GM18867 (cell line): ENCODE measurements at regions not wholly inside any gene's neighbourhood (a gene's known extent, or its start where the extent isn't known, plus 50 kb on each side); places are given as distances from the start of the nearest gene placed in this dataset.
"Not testable (repeated sequence)": the region's sequence is repeated elsewhere in the genome, so short reads cannot be mapped to it uniquely, and the experiment has no call there.

Source experiments
- ATAC-seq: cut with Tn5 transposase; IDR thresholded peaks from one replicate; pipeline ENCODE4 v1.9.1; 2021; ENCODE audit warnings: mild to moderate bottlenecking, moderate library complexity; ENCODE audit not compliant: unreplicated experiment

GRCh38 chr1:178637841-178638240, 87.2 kb upstream of the RALGPS2 start:
- ATAC-seq: no peak

GRCh38 chr1:178639326-178639725, 85.7 kb upstream of the RALGPS2 start:
- no peak for ATAC-seq

DNA sequence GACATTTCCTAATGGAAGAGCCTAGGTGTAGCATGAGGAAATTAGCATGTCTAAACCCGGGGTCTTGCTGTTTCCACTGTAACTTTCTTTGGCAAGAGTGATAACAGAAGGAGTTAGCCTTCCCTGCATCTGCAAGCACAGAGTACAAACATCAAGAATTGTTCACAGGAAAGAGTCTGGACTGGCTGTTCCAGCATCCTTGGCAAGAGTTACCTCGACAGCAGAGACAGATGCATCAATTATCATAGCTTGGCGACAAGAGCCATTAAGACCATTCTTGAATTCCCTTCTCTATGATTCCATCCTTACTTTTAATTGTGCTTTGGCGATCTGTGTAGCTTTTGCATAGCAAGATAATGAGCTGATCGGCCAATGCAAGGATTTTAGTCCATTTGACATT, 82.8 kb upstream of the RALGPS2 start:
- no peak for ATAC-seq

DNA sequence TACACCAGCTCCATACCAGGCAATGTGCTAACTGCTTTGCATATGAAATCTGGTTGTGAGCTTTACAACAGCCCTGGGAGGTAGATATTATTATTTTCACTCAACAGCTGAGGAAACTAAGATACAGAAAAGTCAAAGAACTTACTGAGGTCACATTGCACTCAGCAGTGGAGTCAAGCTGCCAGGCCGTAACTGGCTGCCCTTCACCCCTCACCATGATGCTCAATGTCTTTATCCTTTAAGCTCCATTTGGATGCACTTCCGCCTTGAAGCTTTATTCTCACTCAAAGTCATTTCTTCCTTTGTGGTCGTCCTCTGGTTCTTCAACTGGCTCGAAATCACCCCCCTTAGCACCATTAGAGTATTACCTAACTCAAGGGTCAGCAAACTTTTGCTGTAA, 81.7 kb upstream of the RALGPS2 start:
- no peak for ATAC-seq

DNA sequence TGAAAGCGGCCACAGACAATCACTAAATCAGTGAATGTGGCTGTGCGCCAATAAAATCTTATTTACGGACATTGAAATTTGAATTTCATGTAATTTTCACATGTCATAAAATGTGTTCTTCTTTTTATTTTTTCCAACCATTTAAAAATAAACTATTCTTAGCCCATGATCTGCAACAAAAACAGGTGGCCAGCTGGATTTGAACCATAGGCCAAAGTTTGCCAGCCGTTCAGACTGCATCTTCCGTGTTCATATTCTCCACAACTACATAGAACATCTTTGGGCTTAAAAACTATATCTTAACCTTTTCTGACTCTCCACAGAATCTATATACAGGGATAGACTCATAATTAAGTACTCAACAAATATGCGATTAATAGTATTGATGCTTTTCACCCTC, 81.2 kb upstream of the RALGPS2 start:
- ATAC-seq: no peak

DNA sequence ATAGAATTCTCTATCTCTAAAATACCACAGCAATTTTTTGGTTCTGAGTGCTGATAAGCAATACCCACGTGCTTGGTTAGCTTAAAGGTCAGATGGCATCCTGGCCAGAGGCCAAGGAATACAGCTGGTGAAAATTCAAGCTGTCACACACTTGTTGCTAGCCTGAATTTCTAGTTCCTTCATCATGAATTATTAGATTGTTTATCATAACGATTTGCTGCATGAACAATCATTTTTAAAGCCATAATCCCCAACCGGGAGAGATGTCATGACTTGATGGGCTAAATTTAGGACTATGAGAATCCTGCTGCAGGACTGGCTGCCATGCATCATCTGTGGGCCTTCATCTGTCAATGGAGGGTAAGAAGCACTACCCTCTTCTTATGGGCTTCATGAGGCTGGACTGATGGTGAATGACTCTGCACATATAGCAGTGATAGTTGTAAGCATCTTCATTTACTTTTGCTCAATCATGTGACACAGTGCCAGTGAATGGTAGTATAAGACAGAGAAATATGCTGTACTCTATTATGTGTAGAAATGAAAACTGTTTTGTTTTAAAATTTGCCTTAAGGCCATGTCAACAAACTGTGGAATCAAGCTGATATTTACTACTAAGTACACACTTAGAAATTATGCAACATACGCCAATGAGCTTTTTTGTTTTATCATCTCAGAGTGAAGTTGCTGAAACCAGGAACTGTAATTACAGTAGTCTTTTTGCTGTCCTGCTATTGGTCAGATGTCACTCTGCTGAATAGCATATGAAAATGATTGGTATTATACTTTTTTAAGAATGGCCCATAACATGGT, 80.5 kb upstream of the RALGPS2 start:
- no peak for ATAC-seq

- no peak for ATAC-seq
These were observed 79.8 kb upstream of the RALGPS2 start for GRCh38 chr1:178645157-178645807.

- ATAC-seq: no peak
These were observed 79.2 kb upstream of the RALGPS2 start for GRCh38 chr1:178645808-178646200.

GRCh38 chr1:178646821-178647220, 78.2 kb upstream of the RALGPS2 start:
- ATAC-seq: no peak

DNA sequence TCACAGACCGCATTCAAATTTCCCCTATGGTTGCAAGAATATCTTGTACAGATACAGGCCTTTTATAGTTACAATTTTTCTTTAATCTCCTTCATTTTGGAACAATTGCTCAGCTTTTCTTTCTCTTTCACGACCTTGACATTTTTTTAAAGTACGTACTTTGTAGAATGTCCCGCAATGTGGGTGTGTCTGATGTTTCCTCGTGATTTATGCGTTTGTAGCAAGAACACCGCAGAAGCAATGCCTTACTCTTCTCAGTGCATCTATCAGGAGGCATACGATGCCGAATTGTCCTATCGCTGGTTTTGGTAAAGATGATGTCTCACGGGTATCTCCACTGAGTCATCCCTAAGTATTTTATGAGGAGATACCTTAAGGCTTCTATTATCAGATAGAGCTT, 76.9 kb upstream of the RALGPS2 start:
- no peak for ATAC-seq

DNA sequence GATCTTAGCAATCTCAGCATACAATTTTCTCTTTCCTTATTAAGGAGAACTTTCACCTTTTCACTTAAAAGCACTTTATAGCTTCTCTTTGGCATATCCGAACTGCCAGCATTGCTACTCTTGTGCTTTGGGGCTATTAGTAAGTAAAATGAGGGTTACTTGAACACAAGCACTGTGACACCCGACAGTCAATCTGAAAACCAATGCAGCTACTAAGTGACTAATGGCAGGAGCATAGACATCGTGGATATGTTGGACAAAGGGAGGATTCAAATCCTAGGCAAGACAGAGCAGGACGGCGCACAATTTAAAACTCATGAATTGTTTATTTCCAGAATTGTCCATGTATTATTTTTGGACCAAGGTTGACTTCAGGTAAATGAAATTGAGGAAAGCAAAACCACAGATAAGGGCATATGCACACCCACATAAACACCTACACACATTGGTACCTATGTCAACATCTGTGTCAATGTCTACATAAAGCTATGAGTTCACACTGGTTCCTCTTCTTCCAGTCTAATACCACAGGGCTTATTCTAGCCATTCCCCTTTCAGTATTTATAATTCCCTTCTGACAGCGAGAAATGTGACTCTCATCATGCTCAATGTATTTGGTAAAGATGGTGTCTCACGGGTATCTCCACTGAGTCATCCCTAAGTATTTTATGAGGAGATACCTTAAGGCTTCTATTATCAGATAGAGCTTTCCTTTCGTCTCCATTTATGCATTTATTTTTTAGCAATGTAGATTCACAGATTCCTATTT, 75.3 kb upstream of the RALGPS2 start:
- no peak for ATAC-seq

DNA sequence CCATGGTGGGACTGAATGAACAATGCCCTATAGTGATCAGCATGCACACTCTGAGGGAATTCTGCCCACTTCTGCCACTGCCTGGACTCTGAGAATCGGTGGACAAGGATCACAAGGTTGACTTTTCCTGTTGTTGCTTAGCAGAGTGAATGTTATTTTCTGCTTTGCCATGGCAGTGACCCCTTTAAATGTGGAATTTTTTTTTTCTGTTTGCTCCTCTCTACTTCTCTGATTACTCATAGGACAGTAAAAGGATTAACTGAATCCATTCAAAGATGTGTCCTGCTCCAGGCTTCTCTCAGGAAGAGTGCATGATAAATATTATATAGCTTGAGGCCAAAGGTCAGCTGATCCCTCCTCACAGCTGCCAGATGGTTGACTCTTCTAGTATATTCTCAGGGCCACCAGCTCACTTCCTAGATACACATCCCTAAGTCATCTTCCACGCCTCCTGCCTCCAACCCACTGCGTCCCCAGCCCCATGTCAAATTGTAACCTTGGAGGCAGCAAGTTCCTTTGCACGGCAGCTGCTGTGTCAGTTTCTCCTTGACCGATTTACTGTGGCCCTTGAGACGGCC, 74.0 kb upstream of the RALGPS2 start:
- no peak for ATAC-seq

DNA sequence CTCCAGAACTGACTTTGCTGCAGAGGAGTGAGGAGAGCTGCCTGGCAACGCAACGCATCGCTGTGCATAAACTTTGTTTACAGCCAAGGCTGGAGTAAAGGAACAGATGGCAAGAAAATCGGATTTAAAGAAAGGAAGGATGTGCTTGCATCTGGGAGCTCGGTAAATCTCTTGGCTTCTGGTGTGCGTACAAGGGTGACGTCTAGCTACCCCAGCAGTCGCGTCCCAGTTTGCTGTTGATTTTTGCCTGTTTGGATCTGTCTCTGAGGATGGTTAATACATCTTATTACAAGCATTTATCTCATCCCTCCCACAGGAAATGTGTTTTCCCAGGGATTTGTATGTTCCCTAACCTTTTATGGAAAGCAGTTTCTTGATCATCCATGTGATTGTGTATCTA, 73.3 kb upstream of the RALGPS2 start:
- ATAC-seq: no peak

GRCh38 chr1:178652506-178653490, 72.2 kb upstream of the RALGPS2 start:
- ATAC-seq: no peak

DNA sequence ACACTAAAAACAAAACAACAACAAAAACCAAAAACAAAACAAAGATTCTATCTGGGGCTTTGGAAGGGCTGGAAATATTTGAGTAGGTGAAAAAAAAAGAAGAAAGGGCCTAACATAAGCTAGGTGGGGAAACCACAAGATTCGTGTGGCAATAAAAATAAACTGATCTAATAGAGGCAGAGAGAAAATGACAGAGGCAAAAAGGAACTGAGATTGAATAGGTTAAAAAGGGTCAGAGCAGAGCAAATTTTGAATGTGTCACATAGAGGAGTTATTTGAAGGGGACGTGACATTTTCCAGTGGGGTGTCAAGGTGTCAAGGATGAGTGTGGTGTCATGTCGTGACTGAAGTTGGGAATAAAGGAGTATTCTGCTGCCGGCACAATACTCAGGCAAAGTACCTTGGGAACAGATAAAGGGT, 65.2 kb upstream of the RALGPS2 start:
- peak; percentile 63 for ATAC-seq

- ATAC-seq: no peak
These were observed 64.6 kb upstream of the RALGPS2 start for GRCh38 chr1:178660461-178660860.

GRCh38 chr1:178664278-178664677, 60.8 kb upstream of the RALGPS2 start:
- peak; percentile 78 for ATAC-seq

DNA sequence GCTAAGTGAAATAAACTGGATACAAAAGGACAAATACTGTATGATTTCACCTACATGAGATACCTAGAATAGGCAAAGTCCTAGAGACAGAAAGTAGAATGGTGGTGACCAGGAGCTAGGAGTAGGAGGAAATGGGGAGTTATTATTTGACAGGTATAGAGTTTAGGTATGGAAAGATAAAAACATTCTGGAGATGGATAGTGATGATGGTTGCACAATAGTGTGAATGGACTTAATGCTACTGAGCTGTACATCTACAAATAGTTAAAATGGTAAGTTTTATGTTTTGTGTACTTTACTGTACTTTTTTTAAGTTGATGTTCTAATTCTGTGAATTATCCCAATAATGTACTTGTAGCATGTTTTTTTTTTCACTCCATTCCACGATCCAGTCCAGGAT, 59.5 kb upstream of the RALGPS2 start:
- ATAC-seq: no peak

DNA sequence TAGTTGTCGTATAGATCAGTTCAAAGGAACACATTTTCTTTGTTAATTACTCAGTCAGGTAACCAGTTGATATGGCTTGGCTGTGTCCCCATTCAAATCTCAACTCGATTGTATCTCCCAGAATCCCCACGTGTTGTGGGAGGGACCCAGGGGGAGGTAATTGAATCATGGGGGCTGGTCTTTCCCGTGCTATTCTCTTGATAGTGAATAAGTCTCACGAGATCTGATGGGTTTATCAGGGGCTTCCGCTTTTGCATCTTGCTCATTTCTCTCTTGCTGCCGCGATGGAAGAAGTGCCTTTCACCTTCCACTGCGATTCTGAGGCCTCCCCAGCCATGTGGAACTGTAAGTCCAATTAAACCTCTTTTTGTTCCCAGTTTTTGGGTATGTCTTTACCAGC, 58.2 kb upstream of the RALGPS2 start:
- ATAC-seq: not testable (repeated sequence)

GRCh38 chr1:178672434-178672833, 52.6 kb upstream of the RALGPS2 start:
- ATAC-seq: no peak
